ACHN (cell line): ENCODE measurements at regions not wholly inside any gene's neighbourhood (a gene's known extent, or its start where the extent isn't known, plus 50 kb on each side); places are given as distances from the start of the nearest gene placed in this dataset.
"Not testable (repeated sequence)": the region's sequence is repeated elsewhere in the genome, so short reads cannot be mapped to it uniquely, and the experiment has no call there.

Experiments
- DNase-seq: peaks from one replicate; pipeline ENCODE4 v3.0.0-alpha.2; 2015
- in situ Hi-C: cut with HindIII; loops from 2 replicates; pipeline ENCODE4 v1.10.0; 2017; ENCODE audit warnings: low sequenced_read_pairs, low pct_ligation_motif_present, low pct_unique_long_range_greater_than_20kb

DNA sequence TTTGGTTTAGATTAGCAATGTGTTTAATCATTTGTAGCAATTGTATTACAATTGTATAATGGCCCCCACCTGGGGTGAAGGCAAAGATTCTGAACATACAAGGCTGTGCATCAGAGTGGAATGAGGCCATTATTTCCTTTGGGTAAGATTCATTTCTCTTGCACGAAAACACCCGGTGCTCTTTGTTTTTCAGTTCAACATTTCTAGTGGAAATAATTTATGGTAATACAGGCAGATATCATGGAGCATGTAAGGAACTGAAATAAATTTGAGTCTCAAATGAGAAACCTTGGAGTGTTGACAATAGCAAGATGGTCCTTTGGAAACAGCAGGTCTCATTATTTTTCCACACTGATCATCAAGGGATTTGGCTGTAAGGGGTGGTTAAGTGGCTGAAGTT is 475.9 kb downstream of the GABRG2 start:
- in situ Hi-C loops, result no loop called here
- DNase-seq, result no peak

GRCh38 chr5:162544905-162545304 is 477.3 kb downstream of the GABRG2 start:
- in situ Hi-C loops, result no loop called here
- DNase-seq, result no peak

DNA sequence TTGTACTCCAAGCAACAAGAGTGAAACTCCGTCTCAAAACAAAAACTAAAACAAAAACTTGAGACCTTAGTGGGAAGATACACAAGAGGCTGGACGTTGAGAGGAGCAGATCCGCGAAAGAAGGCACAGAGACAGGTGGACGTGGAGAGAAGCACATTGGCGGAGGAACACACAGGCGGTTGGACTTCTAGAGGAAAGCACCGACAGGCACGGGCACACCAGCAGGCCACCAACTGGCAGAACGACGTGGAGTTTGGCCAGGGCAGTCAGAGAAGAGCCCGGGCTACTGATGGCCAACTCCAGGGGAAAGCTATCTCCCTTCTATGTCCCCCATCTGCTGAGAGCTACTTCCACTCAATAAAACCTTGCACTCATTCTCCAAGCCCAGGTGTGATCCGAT is 482.7 kb downstream of the GABRG2 start:
- DNase-seq, result no peak
- in situ Hi-C loops, result no loop called here

GRCh38 chr5:162558120-162558519 is 490.5 kb downstream of the GABRG2 start:
- in situ Hi-C loops, result no loop called here
- no peak for DNase-seq

DNA sequence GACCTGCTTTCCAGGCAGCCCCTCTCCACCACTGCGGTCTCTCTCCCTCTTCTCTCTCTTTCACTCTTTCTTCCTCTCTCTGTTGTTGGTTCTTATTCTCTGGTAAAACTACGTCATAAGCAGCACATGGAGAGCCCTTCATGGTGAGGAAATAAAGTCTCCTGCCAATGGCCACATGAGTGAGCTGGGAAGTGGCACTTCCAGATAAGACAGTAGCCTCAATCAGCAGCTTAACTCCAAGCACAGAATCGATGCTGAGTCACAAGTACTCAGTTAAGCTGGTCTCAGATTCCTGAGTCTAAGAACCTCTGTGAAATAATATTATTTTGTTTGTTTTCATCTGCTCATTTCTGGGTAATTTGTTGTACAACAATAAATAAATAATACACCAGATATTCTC is 500.1 kb downstream of the GABRG2 start:
- DNase-seq, result no peak
- in situ Hi-C loops, result no loop called here

DNA sequence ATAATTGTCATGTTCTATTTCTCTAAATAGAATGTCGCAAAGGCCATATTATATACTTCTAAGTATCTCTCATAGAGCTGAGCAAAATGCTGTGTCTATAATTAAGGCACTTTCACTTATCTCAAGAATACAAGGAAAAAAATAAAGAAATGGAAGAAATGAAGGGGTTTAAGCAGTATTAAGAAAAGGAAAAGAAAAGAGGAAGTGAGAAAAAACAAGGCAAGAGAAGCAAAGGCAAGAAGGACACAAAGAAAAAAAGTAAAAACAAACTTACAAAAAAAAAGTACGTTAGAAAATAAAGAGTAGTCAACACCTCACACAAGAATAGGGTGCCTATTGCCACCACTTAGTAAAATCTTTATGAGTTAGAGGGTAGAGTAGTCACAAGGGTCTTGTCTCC is 506.2 kb downstream of the GABRG2 start:
- no peak for DNase-seq
- in situ Hi-C loops, result no loop called here

- in situ Hi-C loops, result no loop called here
- no peak for DNase-seq
Observed at GRCh38 chr5:162591724-162592123, 524.2 kb downstream of the GABRG2 start.

DNA sequence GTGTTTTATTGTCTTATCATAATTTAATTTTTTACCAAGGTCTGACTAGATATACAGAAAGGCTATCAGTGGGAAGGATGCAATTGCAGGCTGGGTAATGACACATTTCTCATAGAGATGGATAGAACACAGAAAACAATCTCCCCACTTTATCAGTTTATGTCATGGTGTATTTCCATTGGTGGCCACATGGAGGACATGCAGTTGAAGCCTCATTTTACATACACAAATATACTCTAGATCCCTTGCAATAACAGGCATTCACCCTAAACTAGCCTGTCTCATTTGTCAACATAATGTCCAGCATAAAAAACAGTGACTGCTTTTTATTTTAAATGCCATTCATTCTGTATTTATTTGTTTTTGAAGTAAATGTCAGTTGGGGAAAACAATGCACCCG is 526.3 kb downstream of the GABRG2 start:
- in situ Hi-C loops, result no loop called here

DNA sequence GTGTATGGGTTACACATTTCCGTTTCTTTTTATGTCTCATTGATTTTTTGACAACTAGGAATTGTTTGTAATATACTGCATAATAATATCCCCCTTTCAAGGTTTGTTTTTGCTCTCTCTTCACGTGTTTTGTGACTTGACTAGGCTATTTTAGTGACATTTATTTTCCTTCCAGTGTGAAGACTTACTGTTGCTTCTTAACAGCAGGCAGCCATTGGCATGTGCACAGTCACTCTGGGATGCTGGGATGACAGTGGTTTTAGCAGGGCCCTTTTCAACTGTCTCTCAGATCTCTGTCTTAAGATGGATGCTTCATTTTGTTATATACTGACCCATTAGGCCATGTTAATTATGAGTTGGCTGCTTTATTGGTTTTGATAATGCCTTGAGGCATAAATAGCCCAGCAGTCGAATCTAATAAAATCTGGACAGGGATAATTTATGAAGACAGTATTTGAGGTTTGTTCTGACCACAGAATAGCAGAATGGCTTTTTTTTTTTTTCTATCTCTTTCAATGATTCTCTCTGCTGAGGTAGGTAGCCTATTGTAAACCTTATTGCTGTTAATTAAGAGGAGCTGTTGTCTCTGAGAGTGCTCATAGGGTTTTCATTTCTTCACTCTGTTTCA is 536.0 kb downstream of the GABRG2 start:
- in situ Hi-C loops, result no loop called here
- no peak for DNase-seq

More for the DNA sequence above, 526.3 kb downstream of the GABRG2 start:
- peak; percentile 4 for DNase-seq

DNA sequence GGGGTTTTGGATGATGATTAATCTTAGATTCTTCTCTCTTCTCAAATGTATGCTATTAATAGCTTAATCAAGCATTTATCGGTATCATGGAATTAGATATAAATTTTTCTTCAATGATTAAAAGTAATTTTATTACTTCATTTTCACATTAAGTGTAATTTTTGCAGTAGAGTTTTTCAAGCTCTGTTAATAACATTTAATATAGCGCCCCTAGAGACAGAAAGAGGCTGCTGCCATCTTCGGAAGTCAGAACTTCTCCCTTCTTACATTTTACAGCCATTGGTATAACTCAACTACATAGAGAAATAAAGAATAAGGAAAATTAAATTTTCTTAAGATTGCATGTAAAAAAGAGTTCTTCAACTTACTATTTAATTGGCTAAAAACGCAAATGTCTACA is 540.3 kb downstream of the GABRG2 start:
- DNase-seq, result no peak
- in situ Hi-C loops, result no loop called here

GRCh38 chr5:162621726-162622263 is 554.2 kb downstream of the GABRG2 start:
- in situ Hi-C loops, DNase-seq: not testable (repeated sequence)

- DNase-seq, result no peak
- in situ Hi-C loops, result no loop called here
Observed at GRCh38 chr5:162624110-162624509, 556.5 kb downstream of the GABRG2 start.

DNA sequence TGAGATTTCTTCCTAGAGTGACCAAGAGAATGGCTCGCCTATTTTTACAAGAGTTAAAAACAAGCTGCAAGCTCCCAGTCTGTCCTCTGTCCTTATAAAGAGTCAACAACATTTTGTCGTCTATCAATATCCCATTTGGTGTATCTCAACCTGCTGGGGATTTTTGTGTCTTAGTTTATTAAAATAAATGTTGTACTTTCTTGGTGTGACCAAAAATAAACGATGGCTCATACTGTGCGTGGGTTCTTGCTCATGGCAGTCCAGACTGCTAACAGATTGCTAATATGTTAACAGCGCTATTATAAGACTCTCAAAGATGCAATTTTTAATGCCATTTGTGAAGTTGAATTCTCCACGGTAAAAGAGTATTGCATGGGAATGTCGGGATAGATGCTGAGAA is 569.9 kb downstream of the GABRG2 start:
- in situ Hi-C loops, result no loop called here
- DNase-seq, result no peak

- no peak for DNase-seq
- in situ Hi-C loops, result no loop called here
Observed at GRCh38 chr5:162638849-162639248, 571.3 kb downstream of the GABRG2 start.

DNA sequence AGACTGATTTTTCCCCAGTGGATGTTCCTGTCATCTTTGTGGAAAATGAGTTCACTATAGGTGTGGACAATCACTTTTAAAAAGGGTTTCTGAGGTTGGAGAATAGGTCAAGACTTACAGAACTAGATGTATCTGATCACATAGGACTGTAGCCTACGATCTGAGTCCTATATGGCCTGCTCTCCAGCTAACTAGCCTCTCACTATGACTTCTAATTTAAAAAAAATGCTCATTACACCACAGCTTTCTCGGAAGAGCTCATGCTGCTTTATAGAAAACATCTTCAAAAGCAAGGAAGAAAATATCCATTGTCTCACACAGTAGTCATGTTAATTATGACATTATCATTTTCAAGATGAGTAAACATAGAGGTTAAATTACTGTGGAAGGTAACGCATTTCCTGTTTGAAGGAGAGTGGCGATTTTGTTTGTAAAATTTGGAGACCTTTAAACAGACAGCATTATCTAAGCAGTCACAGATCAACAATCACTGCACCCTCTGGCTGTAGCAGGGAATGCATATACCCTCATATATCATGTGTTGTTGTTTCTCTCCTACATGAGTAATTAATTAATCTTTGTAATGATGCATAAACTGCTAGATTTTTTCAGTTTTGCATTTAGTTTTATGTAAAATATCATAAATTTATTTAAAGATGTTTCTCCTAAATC is 573.7 kb downstream of the GABRG2 start:
- in situ Hi-C loops, result no loop called here
- DNase-seq, result no peak

GRCh38 chr5:162654661-162655405 is 587.3 kb downstream of the GABRG2 start:
- in situ Hi-C loops, result no loop called here

DNA sequence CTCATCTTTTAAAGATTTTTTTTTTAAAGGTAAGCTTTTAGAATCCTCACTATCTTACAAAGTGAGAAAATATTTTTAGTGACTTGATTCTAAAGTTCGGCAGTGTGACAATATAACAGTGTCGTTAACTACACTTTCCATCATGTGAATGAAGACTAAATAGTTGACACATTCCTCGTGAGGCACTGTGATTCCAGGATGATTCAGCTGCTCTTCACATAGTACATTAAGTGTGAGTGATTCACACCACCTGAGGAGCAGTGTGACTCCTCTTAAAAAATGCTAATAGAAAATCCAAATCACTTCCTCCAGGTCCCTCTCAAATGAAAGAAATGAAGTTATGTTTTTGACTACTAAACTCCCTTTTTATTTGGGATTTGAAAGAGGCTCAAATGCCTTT is 589.5 kb downstream of the GABRG2 start:
- in situ Hi-C loops, result no loop called here
- DNase-seq, result no peak

More at GRCh38 chr5:162654661-162655405, 587.3 kb downstream of the GABRG2 start:
- no peak for DNase-seq

DNA sequence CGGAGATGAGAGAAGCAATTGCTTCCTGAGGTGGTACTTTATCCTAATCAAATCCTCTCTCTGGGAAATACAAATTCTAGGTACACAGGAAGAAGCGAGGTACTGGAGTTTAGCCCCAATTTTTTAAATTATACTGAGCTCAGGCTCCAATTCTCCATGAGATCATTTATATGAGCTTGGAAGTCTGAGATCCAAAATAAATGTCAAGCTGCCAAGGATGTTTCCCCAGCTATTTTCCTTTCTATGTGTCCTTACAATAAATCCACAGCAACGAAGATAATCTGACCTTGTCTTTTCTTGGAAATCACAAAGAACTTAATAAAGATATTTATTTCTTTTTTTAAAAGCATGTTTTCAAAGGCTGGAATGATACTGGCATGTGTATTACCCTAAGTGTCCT is 597.3 kb downstream of the GABRG2 start:
- in situ Hi-C loops, result no loop called here
- no peak for DNase-seq

DNA sequence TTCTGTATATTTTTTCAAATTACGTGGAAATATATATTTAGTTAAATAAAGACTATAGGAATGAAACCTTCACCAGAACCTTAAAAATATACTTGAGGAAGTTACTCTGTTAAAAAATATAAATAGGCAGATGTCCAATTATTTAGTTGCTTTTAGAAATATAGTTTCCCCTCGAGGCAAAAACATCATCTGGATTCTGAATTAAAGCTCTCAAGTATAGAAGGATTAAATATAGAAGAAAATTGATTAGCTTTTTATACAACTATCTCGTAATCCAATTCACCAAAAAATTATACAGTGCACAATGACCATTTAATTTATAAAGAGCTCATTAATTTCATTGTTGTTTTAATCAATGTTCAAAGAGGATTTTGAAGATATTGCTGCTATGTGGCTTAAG is 601.4 kb downstream of the GABRG2 start:
- DNase-seq, result no peak
- in situ Hi-C loops, result no loop called here
